IMR-90 (cell line): ENCODE measurements at regions not wholly inside any gene's neighbourhood (a gene's known extent, or its start where the extent isn't known, plus 50 kb on each side); places are given as distances from the start of the nearest gene placed in this dataset.

Experiments used
- ATAC-seq: fragments of 200-7000 bp; cut with Tn5 transposase; 2 replicates; pipeline ENCODE4 v1.9.1; 2020; ENCODE audit warnings: low read depth, mild to moderate bottlenecking, moderate library complexity
- BruUV-seq: library from RNA; stranded (reverse); fragments of 400-500 nt; replicated peaks from 2 replicates; lab custom pipeline; 2021; lab: Mats Ljungman, UMichigan
- CTCF ChIA-PET: fragments of 300-600 bp; formaldehyde crosslinking; extraction: SDS; loops from one replicate; lab custom pipeline; 2021; ENCODE audit warnings: antibody characterized with exemption; lab: Yijun Ruan, JAX
- POLR2A ChIA-PET: fragments of 300-600 bp; sonication (Branson Sonifier 250); formaldehyde crosslinking; loops from one replicate; lab custom pipeline; 2022; ENCODE audit warnings: antibody characterized with exemption; ENCODE audit not compliant: unreplicated experiment; lab: Charles Lee
- DNase-seq: peaks from one replicate; pipeline ENCODE4 v3.0.0; 2013
- H2AFZ ChIP-seq: replicated peaks from 2 replicates; pipeline ENCODE3; 2013; ENCODE audit warnings: low read length, mild to moderate bottlenecking; ENCODE audit not compliant: poor library complexity
- H2AK5ac ChIP-seq: 2 replicates; pipeline ENCODE4 v1.6.1; 2013; ENCODE audit warnings: low read depth, low read length, inconsistent platforms
- H2AK9ac ChIP-seq: replicated peaks from 2 replicates; pipeline ENCODE3; 2013; ENCODE audit warnings: mild to moderate bottlenecking, low read depth, low read length, moderate library complexity; ENCODE audit not compliant: poor library complexity
- H2BK120ac ChIP-seq: 2 replicates; pipeline ENCODE4 v1.6.1; 2013; ENCODE audit warnings: low read depth, low read length, inconsistent platforms
- H2BK15ac ChIP-seq: 3 replicates; pipeline ENCODE4 v1.6.1; 2013; ENCODE audit warnings: low read depth, low read length, inconsistent platforms
- H2BK20ac ChIP-seq: 2 replicates; pipeline ENCODE4 v1.6.1; 2013; ENCODE audit warnings: low read depth, mild to moderate bottlenecking, inconsistent platforms, low read length, moderate library complexity
- H2BK5ac ChIP-seq: 2 replicates; pipeline ENCODE4 v1.6.1; 2013; ENCODE audit warnings: mild to moderate bottlenecking, low read depth, low read length, inconsistent platforms; ENCODE audit not compliant: poor library complexity, severe bottlenecking
- H3K14ac ChIP-seq: replicated peaks from 2 replicates; pipeline ENCODE4 v1.6.1; 2013; ENCODE audit warnings: low read depth, low read length, inconsistent platforms
- H3K18ac ChIP-seq: 2 replicates; pipeline ENCODE4 v1.6.1; 2013; ENCODE audit warnings: low read depth, low read length, control low read depth
- H3K23ac ChIP-seq: 2 replicates; pipeline ENCODE4 v1.6.1; 2013; ENCODE audit warnings: low read depth, low read length, inconsistent platforms
- H3K27ac ChIP-seq: 2 replicates; pipeline ENCODE4 v1.5.1; 2013; ENCODE audit warnings: mild to moderate bottlenecking, control low read depth, low read length; ENCODE audit not compliant: insufficient read depth
- H3K27me3 ChIP-seq: 2 replicates; pipeline ENCODE4 v1.6.1; 2013; ENCODE audit warnings: low read length; ENCODE audit not compliant: control insufficient read depth, insufficient read depth
- H3K36me3 ChIP-seq: 2 replicates; pipeline ENCODE4 v1.6.1; 2013; ENCODE audit warnings: low read length, mixed read lengths; ENCODE audit not compliant: control insufficient read depth, insufficient read depth
- H3K4ac ChIP-seq: 2 replicates; pipeline ENCODE4 v1.6.1; 2013; ENCODE audit warnings: low read depth, low read length, inconsistent platforms
- H3K4me1 ChIP-seq: 2 replicates; pipeline ENCODE4 v1.6.1; 2013; ENCODE audit warnings: low read length, mixed read lengths; ENCODE audit not compliant: control insufficient read depth, insufficient read depth
- H3K4me2 ChIP-seq: 2 replicates; pipeline ENCODE4 v1.6.1; 2013; ENCODE audit warnings: low read depth, mild to moderate bottlenecking, control low read depth, low read length, moderate library complexity
- H3K4me3 ChIP-seq: 2 replicates; pipeline ENCODE4 v1.5.1; 2013; ENCODE audit warnings: low read depth, mild to moderate bottlenecking, control low read depth, low read length, moderate library complexity; ENCODE audit not compliant: insufficient read depth
- H3K56ac ChIP-seq: 2 replicates; pipeline ENCODE4 v1.6.1; 2013; ENCODE audit warnings: low read length, inconsistent platforms; ENCODE audit not compliant: insufficient read depth; ENCODE audit errors: extremely low read depth
- H3K79me1 ChIP-seq, 2 experiments: 2 replicates each; pipeline ENCODE4 v1.6.1; 2013; ENCODE audit warnings: low read length in 2 of 2, inconsistent platforms in 1 of 2, low read depth in 1 of 2
- H3K9ac ChIP-seq: 2 replicates; pipeline ENCODE4 v1.6.1; 2013; ENCODE audit warnings: low read depth, low read length, control low read depth
- H3K9me1 ChIP-seq: 2 replicates; pipeline ENCODE4 v1.6.1; 2013; ENCODE audit warnings: low read length, inconsistent platforms; ENCODE audit not compliant: insufficient read depth
- H3K9me3 ChIP-seq: 2 replicates; pipeline ENCODE4 v1.6.1; 2013; ENCODE audit warnings: low read length; ENCODE audit not compliant: control insufficient read depth, insufficient read depth
- H4K20me1 ChIP-seq: 2 replicates; pipeline ENCODE4 v1.6.1; 2013; ENCODE audit warnings: low read length, inconsistent platforms; ENCODE audit not compliant: insufficient read depth
- H4K5ac ChIP-seq: 2 replicates; pipeline ENCODE4 v1.6.1; 2013; ENCODE audit warnings: mild to moderate bottlenecking, low read depth, low read length, control low read depth
- H4K8ac ChIP-seq, 2 experiments: 2 replicates each; pipeline ENCODE4 v1.6.1; 2013; ENCODE audit warnings: low read depth in 2 of 2, low read length in 2 of 2, control low read depth in 1 of 2, inconsistent platforms in 1 of 2
- H4K91ac ChIP-seq: 2 replicates; pipeline ENCODE4 v1.6.1; 2013; ENCODE audit warnings: low read depth, low read length, inconsistent platforms; ENCODE audit not compliant: insufficient read depth
- BHLHE40 ChIP-seq: fragments of 150-350 bp; IDR thresholded peaks from 2 replicates; pipeline ENCODE4 v1.6.1; 2016; ENCODE audit warnings: mild to moderate bottlenecking, low read depth, low read length
- FOS ChIP-seq: fragments of 150-350 bp; IDR thresholded peaks from 2 replicates; pipeline ENCODE4 v1.6.1; 2016; ENCODE audit warnings: low read depth, low read length
- MAFK ChIP-seq: IDR thresholded peaks from 2 replicates; pipeline ENCODE4 v1.6.1; 2012; ENCODE audit warnings: low read depth, low read length, improper control_type of control experiment
- RFX5 ChIP-seq: IDR thresholded peaks from 2 replicates; pipeline ENCODE4 v1.8.0; 2012; ENCODE audit warnings: low read depth, mild to moderate bottlenecking, low read length, moderate library complexity
- WGBS, 2 experiments: methylation state at CpG; one replicate each; pipeline versions ENCODE4 v1.1.5 to v1.1.7; 2013; ENCODE audit warnings: missing lambda C conversion rate in 2 of 2; ENCODE audit not compliant: insufficient read length in 1 of 2; ENCODE audit errors: extremely low coverage in 2 of 2; 5-methylcytosine and 5-hydroxymethylcytosine counted together
- dilution Hi-C: fragments of 300-500 bp; cut with HindIII; formaldehyde crosslinking; loops from one replicate; pipeline ENCODE4 v1.14.3; 2018; ENCODE audit warnings: low sequenced_read_pairs; ENCODE audit not compliant: unreplicated experiment
- in situ Hi-C: fragments of 300-500 bp; cut with MboI; formaldehyde crosslinking; loops from 3 replicates; pipeline ENCODE4 v1.14.3; 2019; ENCODE audit warnings: low sequenced_read_pairs, inconsistent platforms, mixed read lengths
- intact Hi-C: fragments of 100-400 bp; cut with micrococcal nuclease; formaldehyde crosslinking; loops from 2 replicates; pipeline ENCODE4 v1.10.0; 2022
- TF ChIP-seq, protein P1 (sequence below): fragments of 150-350 bp; IDR thresholded peaks from 2 replicates; pipeline ENCODE4 v1.6.1; 2016; ENCODE audit warnings: low read depth, mild to moderate bottlenecking, low read length, moderate library complexity, borderline replicate concordance
- TF ChIP-seq, protein P2 (sequence below): conservative IDR thresholded peaks from 2 replicates; pipeline ENCODE4 v1.5.1; 2012; ENCODE audit warnings: mild to moderate bottlenecking, low read depth, low read length, improper control_type of control experiment

DNA sequence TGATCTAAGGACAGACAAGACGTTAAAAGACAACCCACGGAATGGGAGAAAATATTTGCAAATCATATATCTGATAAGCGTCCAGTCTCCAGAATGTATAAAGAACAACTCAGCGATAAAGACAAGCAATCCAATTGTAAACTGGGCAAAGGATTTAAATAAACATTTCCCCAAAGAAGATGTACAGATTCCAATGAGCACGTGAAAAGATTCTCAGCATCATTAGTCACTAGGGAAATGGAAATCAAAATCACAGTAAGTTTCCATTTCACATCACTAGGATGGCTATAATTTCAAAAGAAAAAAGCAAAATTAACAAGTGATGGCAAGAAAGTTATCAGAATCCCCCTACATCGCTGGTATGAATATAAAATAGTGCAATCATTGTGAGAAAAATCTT is 316.1 kb downstream of the SFMBT2 start:
- no peak overlapping the region for H4K5ac ChIP-seq
- H3K27ac ChIP-seq: no peak overlapping the region
- H3K4me1 ChIP-seq: no peaks in the 10 kb centered on the region; the same call in 1 of the 2 replicates
- no peaks in the 10 kb centered on the region for H3K27me3 ChIP-seq
- dilution Hi-C loops (no loop called here), intact Hi-C loops (no loop called here), in situ Hi-C loops (no loop called here)
- WGBS, 2 experiments: no CpG with 5 or more reads among the region's 6 CpGs
- H3K18ac ChIP-seq: no peak overlapping the region
- no peak overlapping the region for H2BK15ac ChIP-seq
- no TSS peak for BruUV-seq
- no peak overlapping the region for H2AK5ac ChIP-seq
- ChIA-PET POLR2A (no interaction called here), CTCF (no interaction called here)
- no peak overlapping the region for H3K4me3 ChIP-seq
- H3K9me3 ChIP-seq: no peaks in the 10 kb centered on the region
- no peaks in the 10 kb centered on the region for H4K20me1 ChIP-seq
- ATAC-seq: peak; percentile 51
- no peak overlapping the region for H3K4ac ChIP-seq
- no peak overlapping the region for H2AFZ ChIP-seq
- no peak overlapping the region for H3K4me2 ChIP-seq
- H3K9ac ChIP-seq: no peak overlapping the region
- H2AK9ac ChIP-seq: no peak overlapping the region
- no peaks in the 10 kb centered on the region for H3K9me1 ChIP-seq
- no peak overlapping the region for H4K91ac ChIP-seq
- no peak overlapping the region for H2BK120ac ChIP-seq
- H3K14ac ChIP-seq: no peak overlapping the region
- no peak overlapping the region for H3K56ac ChIP-seq
- no peak overlapping the region for H3K23ac ChIP-seq
- TF ChIP-seq MAFK: no peak
- TF ChIP-seq, protein P1, sequence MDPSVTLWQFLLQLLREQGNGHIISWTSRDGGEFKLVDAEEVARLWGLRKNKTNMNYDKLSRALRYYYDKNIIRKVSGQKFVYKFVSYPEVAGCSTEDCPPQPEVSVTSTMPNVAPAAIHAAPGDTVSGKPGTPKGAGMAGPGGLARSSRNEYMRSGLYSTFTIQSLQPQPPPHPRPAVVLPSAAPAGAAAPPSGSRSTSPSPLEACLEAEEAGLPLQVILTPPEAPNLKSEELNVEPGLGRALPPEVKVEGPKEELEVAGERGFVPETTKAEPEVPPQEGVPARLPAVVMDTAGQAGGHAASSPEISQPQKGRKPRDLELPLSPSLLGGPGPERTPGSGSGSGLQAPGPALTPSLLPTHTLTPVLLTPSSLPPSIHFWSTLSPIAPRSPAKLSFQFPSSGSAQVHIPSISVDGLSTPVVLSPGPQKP: no peak
- TF ChIP-seq, protein P2, sequence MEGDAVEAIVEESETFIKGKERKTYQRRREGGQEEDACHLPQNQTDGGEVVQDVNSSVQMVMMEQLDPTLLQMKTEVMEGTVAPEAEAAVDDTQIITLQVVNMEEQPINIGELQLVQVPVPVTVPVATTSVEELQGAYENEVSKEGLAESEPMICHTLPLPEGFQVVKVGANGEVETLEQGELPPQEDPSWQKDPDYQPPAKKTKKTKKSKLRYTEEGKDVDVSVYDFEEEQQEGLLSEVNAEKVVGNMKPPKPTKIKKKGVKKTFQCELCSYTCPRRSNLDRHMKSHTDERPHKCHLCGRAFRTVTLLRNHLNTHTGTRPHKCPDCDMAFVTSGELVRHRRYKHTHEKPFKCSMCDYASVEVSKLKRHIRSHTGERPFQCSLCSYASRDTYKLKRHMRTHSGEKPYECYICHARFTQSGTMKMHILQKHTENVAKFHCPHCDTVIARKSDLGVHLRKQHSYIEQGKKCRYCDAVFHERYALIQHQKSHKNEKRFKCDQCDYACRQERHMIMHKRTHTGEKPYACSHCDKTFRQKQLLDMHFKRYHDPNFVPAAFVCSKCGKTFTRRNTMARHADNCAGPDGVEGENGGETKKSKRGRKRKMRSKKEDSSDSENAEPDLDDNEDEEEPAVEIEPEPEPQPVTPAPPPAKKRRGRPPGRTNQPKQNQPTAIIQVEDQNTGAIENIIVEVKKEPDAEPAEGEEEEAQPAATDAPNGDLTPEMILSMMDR: no peak
- no peak for TF ChIP-seq FOS
- TF ChIP-seq BHLHE40: 0 out of 2 replicates have a peak, but pooled peaks have one; percentile 11
- TF ChIP-seq RFX5: peak; percentile 81; the same call in 1 of the 2 replicates
- no peaks in the 10 kb centered on the region for H3K79me1 ChIP-seq
- no peak overlapping the region for H2BK20ac ChIP-seq
- no peak overlapping the region for H2BK5ac ChIP-seq
- H4K8ac ChIP-seq: no peak overlapping the region
- no peaks in the 10 kb centered on the region for H3K36me3 ChIP-seq
- peak; percentile 13 for DNase-seq
